NT2/D1 (cell line): ENCODE measurements at regions not wholly inside any gene's neighbourhood (a gene's known extent, or its start where the extent isn't known, plus 50 kb on each side); places are given as distances from the start of the nearest gene placed in this dataset.

Source experiments
- SUZ12 ChIP-seq: IDR thresholded peaks from 2 replicates; pipeline ENCODE4 v1.6.1; 2011; ENCODE audit not compliant: insufficient read length, insufficient read depth; ENCODE audit errors: extremely low read depth
- ZNF274 ChIP-seq: IDR thresholded peaks from 2 replicates; pipeline ENCODE4 v1.6.1; 2011; ENCODE audit warnings: mild to moderate bottlenecking, low read depth, low read length

DNA sequence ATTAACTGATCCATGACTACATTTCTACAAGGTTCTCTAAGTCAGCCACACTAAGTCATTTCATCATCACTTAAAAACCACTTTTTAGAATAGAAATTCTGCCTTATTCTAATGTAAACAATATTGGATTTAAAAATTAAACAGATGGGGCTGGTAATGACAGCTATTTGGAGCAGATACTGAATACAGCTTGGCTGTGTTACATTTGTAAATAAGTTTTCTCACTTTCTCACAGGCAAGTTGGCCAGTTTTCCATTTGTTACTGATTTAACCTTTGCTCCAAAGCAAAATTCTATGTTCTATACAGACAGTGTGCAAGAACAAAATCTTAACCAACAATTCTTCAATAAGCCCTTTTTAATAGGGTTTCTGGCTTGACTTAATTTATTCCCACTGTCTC is 370.7 kb downstream of the GRIA2 start:
- TF ChIP-seq SUZ12 (no peak), ZNF274 (no peak)
